ENCODE measurements at regions not wholly inside any gene's neighbourhood (a gene's known extent, or its start where the extent isn't known, plus 50 kb on each side); places are given as distances from the start of the nearest gene placed in this dataset.

- H3K36me3 ChIP-seq (ENCODE audit: control insufficient read depth, insufficient read depth, low read length) = no peaks in the 10 kb centered on the region
- no peak overlapping the region for H3K4me3 ChIP-seq (replicated peaks in 1 of 4; ENCODE audit: control extremely low read depth in 1 of 4, insufficient read depth in 1 of 4, low read depth in 3 of 4, low read length in 4 of 4)
- no peak overlapping the region for H3K9ac ChIP-seq (ENCODE audit: insufficient read depth, low read length)
- no peaks in the 10 kb centered on the region for H3K9me3 ChIP-seq (ENCODE audit: control insufficient read depth, insufficient read depth, low read depth, low read length)
- H2AFZ ChIP-seq (ENCODE audit: low read length) = no peak overlapping the region
- peak in 1 of 2 donors; percentile 34 for DNase-seq (ENCODE audit: low read depth in 2 of 2)
- H3K27me3 ChIP-seq (ENCODE audit: control insufficient read depth, insufficient read depth, low read length) = no peaks in the 10 kb centered on the region
- H3K4me1 ChIP-seq (ENCODE audit: control insufficient read depth, extremely low read depth, insufficient read depth, low read length) = no peaks in the 10 kb centered on the region
- H4K20me1 ChIP-seq (ENCODE audit: control insufficient read depth, extremely low read depth, insufficient read depth, low read length) = no peaks in the 10 kb centered on the region
- no peak overlapping the region for H3K4me2 ChIP-seq (ENCODE audit: extremely low read depth, insufficient read depth, low read length)
- H3K79me2 ChIP-seq (ENCODE audit: control insufficient read depth, insufficient read depth, low read length) = no peaks in the 10 kb centered on the region
- TF ChIP-seq EZH2 (IDR thresholded peaks at IDR 0.05; ENCODE audit: low read length, missing control alignments) = no peak
- no peak overlapping the region for H3K27ac ChIP-seq (ENCODE audit: insufficient read depth, low read length)
These were observed 149.9 kb downstream of the SST start for GRCh38 chr3:187520027-187520945.

- H3K9ac ChIP-seq (ENCODE audit: insufficient read depth, low read length) = no peak overlapping the region
- no peak overlapping the region for H3K27ac ChIP-seq (ENCODE audit: insufficient read depth, low read length)
- TF ChIP-seq CTCF (conservative IDR thresholded peaks at IDR 0.05 in 1 of 2, IDR thresholded peaks at IDR 0.05 in 1 of 2; ENCODE audit: low read depth in 1 of 2, low read length in 2 of 2) (no peak), EZH2 (IDR thresholded peaks at IDR 0.05; ENCODE audit: low read length, missing control alignments) (no peak)
- no peaks in the 10 kb centered on the region for H3K36me3 ChIP-seq (ENCODE audit: control insufficient read depth, insufficient read depth, low read length)
- H3K27me3 ChIP-seq (ENCODE audit: control insufficient read depth, insufficient read depth, low read length) = no peaks in the 10 kb centered on the region
- no peaks in the 10 kb centered on the region for H3K79me2 ChIP-seq (ENCODE audit: control insufficient read depth, insufficient read depth, low read length)
- H4K20me1 ChIP-seq (ENCODE audit: control insufficient read depth, extremely low read depth, insufficient read depth, low read length) = no peaks in the 10 kb centered on the region
- DNase-seq (ENCODE audit: low read depth in 2 of 2) = peak in 1 of 2 donors; percentile 81
- no peak overlapping the region for H2AFZ ChIP-seq (ENCODE audit: low read length)
- H3K4me1 ChIP-seq (ENCODE audit: control insufficient read depth, extremely low read depth, insufficient read depth, low read length) = no peaks in the 10 kb centered on the region
- no peaks in the 10 kb centered on the region for H3K9me3 ChIP-seq (ENCODE audit: control insufficient read depth, insufficient read depth, low read depth, low read length)
- no peak overlapping the region for H3K4me2 ChIP-seq (ENCODE audit: extremely low read depth, insufficient read depth, low read length)
- no peak overlapping the region for H3K4me3 ChIP-seq (replicated peaks in 1 of 4; ENCODE audit: control extremely low read depth in 1 of 4, insufficient read depth in 1 of 4, low read depth in 3 of 4, low read length in 4 of 4)
These were observed 150.7 kb downstream of the SST start for GRCh38 chr3:187519428-187519890.

GRCh38 chr3:187518616-187519015, 150.4 kb downstream of the RTP4 start:
- Histone ChIP-seq H4K20me1 (ENCODE audit: control insufficient read depth, extremely low read depth, insufficient read depth, low read length) (no peaks in the 10 kb centered on the region), H3K27ac (ENCODE audit: insufficient read depth, low read length) (no peak overlapping the region), H3K9me3 (ENCODE audit: control insufficient read depth, insufficient read depth, low read depth, low read length) (no peaks in the 10 kb centered on the region), H3K27me3 (ENCODE audit: control insufficient read depth, insufficient read depth, low read length) (no peaks in the 10 kb centered on the region), H3K79me2 (ENCODE audit: control insufficient read depth, insufficient read depth, low read length) (no peaks in the 10 kb centered on the region), H3K36me3 (ENCODE audit: control insufficient read depth, insufficient read depth, low read length) (no peaks in the 10 kb centered on the region), H2AFZ (ENCODE audit: low read length) (no peak overlapping the region), H3K9ac (ENCODE audit: insufficient read depth, low read length) (no peak overlapping the region), H3K4me2 (ENCODE audit: extremely low read depth, insufficient read depth, low read length) (no peak overlapping the region), H3K4me1 (ENCODE audit: control insufficient read depth, extremely low read depth, insufficient read depth, low read length) (no peaks in the 10 kb centered on the region), H3K4me3 (replicated peaks in 1 of 4; ENCODE audit: control extremely low read depth in 1 of 4, insufficient read depth in 1 of 4, low read depth in 3 of 4, low read length in 4 of 4) (no peak overlapping the region)
- TF ChIP-seq CTCF (conservative IDR thresholded peaks at IDR 0.05 in 1 of 2, IDR thresholded peaks at IDR 0.05 in 1 of 2; ENCODE audit: low read depth in 1 of 2, low read length in 2 of 2) (no peak), EZH2 (IDR thresholded peaks at IDR 0.05; ENCODE audit: low read length, missing control alignments) (no peak)
- DNase-seq (ENCODE audit: low read depth in 2 of 2) = no peak
